Small intestine (tissue), 7 donors: ENCODE measurements at regions not wholly inside any gene's neighbourhood (a gene's known extent, or its start where the extent isn't known, plus 50 kb on each side); places are given as distances from the start of the nearest gene placed in this dataset.

Source experiments
- DNase-seq, 2 donors: peaks; one replicate each; pipeline versions ENCODE4 v3.0.0 to v3.0.0-alpha.2; 2013
- FAIRE-seq: peaks from 2 replicates; lab custom pipeline; 2012; peaks lifted over from hg19 to GRCh38; lab: Jason Lieb, UNC
- H3K27ac ChIP-seq, 3 donors: one replicate each; pipeline ENCODE4 v1.5.1; 2013; ENCODE audit warnings: low read length in 2 of 3, mild to moderate bottlenecking in 2 of 3, control low read depth in 1 of 3, inconsistent platforms in 1 of 3, low read depth in 1 of 3, moderate library complexity in 1 of 3
- H3K27me3 ChIP-seq, 3 donors: one replicate each; pipeline ENCODE4 v1.6.1; 2013; ENCODE audit warnings: low read length in 3 of 3, inconsistent platforms in 1 of 3; ENCODE audit not compliant: control insufficient read depth in 3 of 3, insufficient read depth in 3 of 3
- H3K36me3 ChIP-seq, 3 donors: one replicate each; pipeline ENCODE4 v1.6.1; 2013; ENCODE audit warnings: low read length in 3 of 3, inconsistent platforms in 1 of 3, low read depth in 1 of 3, mild to moderate bottlenecking in 1 of 3, moderate library complexity in 1 of 3; ENCODE audit not compliant: control insufficient read depth in 3 of 3, insufficient read depth in 2 of 3
- H3K4me1 ChIP-seq, 3 donors: one replicate each; pipeline ENCODE4 v1.6.1; 2013; ENCODE audit warnings: low read length in 2 of 3, inconsistent platforms in 1 of 3, low read depth in 1 of 3, mild to moderate bottlenecking in 1 of 3, moderate library complexity in 1 of 3; ENCODE audit not compliant: control insufficient read depth in 3 of 3, insufficient read depth in 2 of 3
- H3K4me3 ChIP-seq, 3 donors: one replicate each; pipeline ENCODE4 v1.5.1; 2013; ENCODE audit warnings: low read length in 3 of 3, control low read depth in 1 of 3, inconsistent platforms in 1 of 3, low read depth in 1 of 3, mild to moderate bottlenecking in 1 of 3, moderate library complexity in 1 of 3
- H3K9me3 ChIP-seq, 2 donors: one replicate each; pipeline ENCODE4 v1.6.1; 2013; ENCODE audit warnings: low read depth in 1 of 2, low read length in 1 of 2; ENCODE audit not compliant: control insufficient read depth in 2 of 2, insufficient read depth in 1 of 2
- WGBS, 3 donors: extraction: QIAGEN DNeasy Blood & Tissue Kit; methylation state at CpG; one replicate each; pipeline ENCODE4 v1.1.7; 2013; 5-methylcytosine and 5-hydroxymethylcytosine counted together
- donor health status: healthy with polysubstance abuse.
- donor health status: control.
- donor health status: control.
- donor health status: Bipolar disorder and iron deficiency.
- donor health status: healthy.

DNA sequence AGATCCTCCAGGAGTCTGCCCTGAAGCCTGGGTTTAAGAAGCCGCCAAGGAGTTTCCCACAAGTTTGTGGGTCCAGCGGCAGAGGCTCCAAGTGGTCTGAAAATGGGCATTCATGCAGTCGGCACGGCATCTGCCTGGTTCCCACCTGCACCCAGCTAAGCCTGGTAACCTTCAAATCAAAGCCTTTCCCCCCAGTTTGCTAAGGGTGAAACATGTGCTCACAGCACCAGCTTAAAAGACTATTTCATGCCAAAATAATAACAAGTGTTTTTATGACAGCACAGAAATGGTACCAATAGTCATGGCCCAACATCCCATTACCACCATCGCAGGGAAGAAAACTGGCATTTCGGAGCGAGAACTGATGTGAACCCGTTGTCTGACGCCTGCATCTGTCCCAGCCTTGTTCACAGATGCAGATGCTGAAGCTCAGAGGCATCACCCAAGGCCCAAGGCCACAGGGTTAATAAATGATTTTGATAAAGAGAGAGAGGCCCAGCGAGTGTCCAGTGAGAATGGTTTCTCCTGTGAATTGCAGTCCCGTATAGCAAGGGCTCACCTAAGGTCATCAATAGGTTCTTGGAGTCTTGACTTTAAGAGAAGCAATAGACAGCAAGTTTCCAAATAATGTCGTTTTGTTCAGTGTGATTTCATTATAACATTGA, 188.0 kb upstream of the TPM1 start:
- FAIRE-seq (no peak), DNase-seq (no peak)
- no peaks in the 10 kb centered on the region for H3K27me3 ChIP-seq
- H3K4me3 ChIP-seq = no peak overlapping the region
- H3K4me1 ChIP-seq = no peaks in the 10 kb centered on the region
- no peaks in the 10 kb centered on the region for H3K9me3 ChIP-seq
- 83 to 91% (median 90%) methylated on average over 12 of the region's 12 CpGs for WGBS, 3 donors
- H3K27ac ChIP-seq = no peak overlapping the region
- no peaks in the 10 kb centered on the region for H3K36me3 ChIP-seq

DNA sequence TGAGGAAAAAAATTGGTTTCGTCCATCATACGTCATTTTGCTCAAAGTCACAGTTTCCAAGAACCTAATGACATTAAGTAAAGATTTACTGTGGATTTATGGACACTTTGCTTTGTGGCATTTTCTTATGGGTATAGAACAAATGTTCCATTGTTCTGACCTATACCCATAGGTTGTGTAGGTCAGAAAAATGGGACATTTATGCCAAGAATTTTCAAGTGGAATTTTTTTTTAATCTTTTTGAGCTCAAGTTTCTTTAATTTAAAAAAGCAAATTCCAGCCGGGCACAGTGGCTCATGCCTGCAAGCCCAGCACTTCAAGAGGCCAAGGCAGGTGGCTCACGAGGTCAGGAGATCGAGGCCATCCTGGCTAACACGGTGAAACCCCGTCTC, 187.5 kb upstream of the TPM1 start:
- no peak for FAIRE-seq
- H3K36me3 ChIP-seq = no peaks in the 10 kb centered on the region
- WGBS, 3 donors = 86 to 93% (median 91%) methylated on average over 7 of the region's 7 CpGs

DNA sequence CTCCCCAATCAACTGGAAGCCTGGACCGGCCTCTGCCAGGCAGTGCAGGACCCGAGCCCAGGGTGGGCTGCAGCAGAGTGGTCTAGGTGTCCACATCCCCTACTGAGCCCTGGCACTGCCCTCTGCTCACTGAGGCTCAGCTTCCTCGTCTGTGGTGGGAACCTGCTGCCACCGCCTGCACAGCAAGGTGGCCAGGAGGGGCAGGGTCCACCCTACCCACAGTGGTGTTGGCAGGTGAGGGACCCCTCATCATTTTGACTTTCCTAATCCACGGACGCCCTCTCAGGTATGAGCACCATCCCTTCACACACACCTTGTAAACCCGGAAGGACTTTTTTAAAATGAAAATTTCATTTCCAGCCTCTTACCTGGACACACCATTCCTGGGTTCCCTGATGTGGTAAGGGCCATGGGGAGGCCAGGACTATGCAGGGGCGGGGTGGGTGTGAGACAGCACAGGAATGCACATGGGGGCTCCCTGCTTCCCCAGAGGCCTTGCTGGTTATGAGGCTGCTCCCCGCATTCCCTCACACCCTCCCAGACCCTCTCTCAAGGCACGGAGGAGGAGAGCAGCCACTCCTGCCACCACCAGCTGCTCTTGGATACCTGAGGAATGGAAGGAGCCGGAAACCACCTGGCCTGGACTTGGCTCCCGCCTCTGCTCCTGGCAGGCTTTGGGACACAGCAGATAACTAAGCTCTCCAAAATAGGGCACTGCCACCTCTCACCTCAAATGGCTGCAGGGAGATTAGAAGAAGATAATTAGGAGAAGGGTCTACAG, 185.9 kb upstream of the TPM1 start:
- H3K36me3 ChIP-seq = no peaks in the 10 kb centered on the region
- FAIRE-seq (no peak), DNase-seq (no peak)
- H3K4me1 ChIP-seq = no peaks in the 10 kb centered on the region
- H3K4me3 ChIP-seq = no peak overlapping the region
- no peaks in the 10 kb centered on the region for H3K9me3 ChIP-seq
- H3K27ac ChIP-seq = no peak overlapping the region
- 62 to 86% (median 68%) methylated on average over 12 of the region's 12 CpGs for WGBS, 3 donors
- no peaks in the 10 kb centered on the region for H3K27me3 ChIP-seq

More for the DNA sequence above, 187.5 kb upstream of the TPM1 start:
- no peaks in the 10 kb centered on the region for H3K27me3 ChIP-seq
- no peak for DNase-seq
- no peak overlapping the region for H3K4me3 ChIP-seq
- no peaks in the 10 kb centered on the region for H3K4me1 ChIP-seq
- no peaks in the 10 kb centered on the region for H3K9me3 ChIP-seq
- H3K27ac ChIP-seq = no peak overlapping the region

DNA sequence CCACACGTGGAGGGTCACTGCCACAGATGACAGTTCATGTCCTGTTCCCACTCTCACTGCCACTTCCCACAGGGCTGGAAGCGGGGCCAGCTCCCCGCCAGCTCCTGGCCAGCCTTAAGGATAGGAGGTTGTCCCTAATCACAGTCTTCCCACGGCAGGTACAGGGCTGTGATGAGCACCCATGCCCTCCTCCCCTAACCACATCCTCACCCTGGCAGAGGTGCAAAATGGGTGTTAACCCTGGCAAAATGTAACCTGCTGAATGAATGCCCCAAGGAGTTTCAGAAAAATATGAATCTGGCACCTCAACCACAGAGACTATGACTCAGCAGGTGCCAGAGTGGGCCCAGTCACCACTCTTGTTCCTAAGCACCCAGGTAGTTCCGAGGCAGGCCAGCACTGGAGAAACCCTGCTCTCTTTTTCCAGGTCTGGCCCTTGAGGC, 185.1 kb upstream of the TPM1 start:
- FAIRE-seq = no peak
- WGBS, 3 donors = 65 to 79% (median 67%) methylated on average over 5 of the region's 5 CpGs
- Histone ChIP-seq H3K27ac (no peak overlapping the region), H3K27me3 (no peaks in the 10 kb centered on the region), H3K4me1 (no peaks in the 10 kb centered on the region), H3K4me3 (no peak overlapping the region), H3K36me3 (no peaks in the 10 kb centered on the region), H3K9me3 (no peaks in the 10 kb centered on the region)
- DNase-seq = no peak

DNA sequence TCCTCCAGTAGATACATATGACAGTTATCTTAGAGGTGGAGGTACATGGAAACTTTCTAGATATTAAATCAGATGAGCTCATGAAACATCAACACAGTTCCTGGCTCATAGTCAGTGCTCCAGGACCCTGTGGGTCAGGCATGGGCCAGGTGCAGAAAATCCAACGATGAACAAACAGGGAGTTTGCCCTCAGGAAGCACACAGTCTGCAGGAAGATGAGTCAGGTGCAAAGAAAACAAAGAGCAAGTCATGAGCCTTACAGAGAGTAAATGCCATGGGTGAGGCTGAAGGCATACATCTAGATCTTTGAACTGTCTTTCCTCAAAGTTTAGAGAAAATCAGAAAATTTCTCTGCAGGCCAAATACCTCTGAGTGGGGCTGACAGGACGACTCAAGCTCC, 184.2 kb upstream of the TPM1 start:
- FAIRE-seq = no peak
- WGBS, 3 donors = 53 to 65% (median 56%) methylated on average over 2 of the region's 2 CpGs
- DNase-seq = no peak
- Histone ChIP-seq H3K9me3 (no peaks in the 10 kb centered on the region), H3K4me3 (no peak overlapping the region), H3K27me3 (no peaks in the 10 kb centered on the region), H3K36me3 (no peaks in the 10 kb centered on the region), H3K27ac (no peak overlapping the region), H3K4me1 (no peaks in the 10 kb centered on the region)

DNA sequence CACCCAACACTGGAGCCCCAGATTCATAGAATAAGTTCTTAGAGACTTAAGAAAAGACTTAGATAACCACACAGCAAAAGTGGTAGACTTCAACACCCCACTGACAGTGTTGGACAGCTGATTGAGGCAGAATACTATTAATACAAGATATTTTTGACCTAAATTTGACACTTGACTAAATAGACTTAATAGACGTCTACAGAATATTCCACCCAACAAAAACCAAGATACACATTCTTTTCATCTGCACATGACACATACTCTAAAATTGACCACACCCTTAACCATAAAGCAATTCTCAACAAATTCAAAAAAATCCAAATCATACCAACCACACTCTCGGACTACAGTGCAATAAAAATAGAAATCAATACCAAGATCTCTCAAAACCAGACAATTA, 179.8 kb upstream of the TPM1 start:
- WGBS, 3 donors = 54 to 75% (median 60%) methylated on average over 2 of the region's 2 CpGs
- Histone ChIP-seq H3K27me3 (no peaks in the 10 kb centered on the region), H3K9me3 (no peaks in the 10 kb centered on the region), H3K27ac (no peak overlapping the region), H3K4me1 (no peaks in the 10 kb centered on the region), H3K36me3 (no peaks in the 10 kb centered on the region), H3K4me3 (no peak overlapping the region)
- FAIRE-seq (no peak), DNase-seq (no peak)

DNA sequence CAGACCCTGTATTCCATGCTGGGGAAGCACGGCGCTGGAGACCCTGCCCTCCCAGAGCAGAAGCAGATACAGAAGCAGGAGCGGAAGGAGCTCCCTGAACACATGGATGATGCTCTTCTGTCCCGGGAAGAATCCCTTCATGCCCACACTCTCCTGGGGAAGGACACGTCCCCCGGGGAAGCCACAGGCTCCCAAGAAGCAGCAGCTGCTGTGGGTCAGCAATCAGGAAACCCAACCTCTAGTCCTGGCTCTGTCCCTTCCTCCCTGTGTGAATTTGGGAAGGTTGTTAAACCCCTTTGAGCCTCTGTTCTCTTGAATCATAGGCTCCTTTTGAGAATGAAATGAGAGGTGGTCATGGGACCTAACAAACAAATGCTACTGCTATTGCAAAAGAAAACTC, 176.2 kb upstream of the TPM1 start:
- Histone ChIP-seq H3K27ac (no peak overlapping the region), H3K36me3 (no peaks in the 10 kb centered on the region), H3K4me1 (no peaks in the 10 kb centered on the region), H3K27me3 (no peaks in the 10 kb centered on the region), H3K4me3 (no peak overlapping the region), H3K9me3 (no peaks in the 10 kb centered on the region)
- WGBS, 3 donors = 79 to 85% (median 85%) methylated on average over 6 of the region's 6 CpGs
- no peak for FAIRE-seq
- no peak for DNase-seq

DNA sequence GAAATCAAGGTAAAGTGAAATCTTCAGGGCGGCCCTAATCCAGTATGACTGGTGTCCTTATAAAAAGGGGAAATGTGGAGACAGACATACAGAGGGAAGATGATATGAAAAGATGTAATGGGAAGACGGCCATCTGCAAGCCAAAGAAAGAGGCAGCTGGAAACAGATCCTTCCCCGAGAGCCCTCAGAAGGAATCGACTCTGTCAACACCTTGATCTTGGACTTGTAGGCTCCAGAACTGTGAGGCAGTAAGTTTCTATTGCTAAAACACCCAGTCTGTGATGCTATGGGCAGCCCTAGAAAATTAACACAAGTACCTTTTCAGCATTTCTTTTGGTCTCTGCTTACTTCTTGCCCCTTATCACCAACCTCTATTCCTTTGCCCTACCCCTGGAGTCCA, 174.7 kb upstream of the TPM1 start:
- DNase-seq (no peak), FAIRE-seq (no peak)
- H3K27ac ChIP-seq = no peak overlapping the region
- 88 to 97% (median 92%) methylated on average over 4 of the region's 4 CpGs for WGBS, 3 donors
- no peaks in the 10 kb centered on the region for H3K27me3 ChIP-seq
- no peaks in the 10 kb centered on the region for H3K4me1 ChIP-seq
- no peaks in the 10 kb centered on the region for H3K36me3 ChIP-seq
- no peak overlapping the region for H3K4me3 ChIP-seq
- H3K9me3 ChIP-seq = no peaks in the 10 kb centered on the region
